GM19463 (cell line): ENCODE measurements at regions not wholly inside any gene's neighbourhood (a gene's known extent, or its start where the extent isn't known, plus 50 kb on each side); places are given as distances from the start of the nearest gene placed in this dataset.
A peak's percentile ranks its signal among the peaks of the same experiment; 100 is the strongest.
"Not testable (repeated sequence)": the region's sequence is repeated elsewhere in the genome, so short reads cannot be mapped to it uniquely, and the experiment has no call there.

ENCODE experiments used
- ATAC-seq: cut with Tn5 transposase; IDR thresholded peaks from one replicate; pipeline ENCODE4 v1.9.1; 2021; ENCODE audit warnings: mild to moderate bottlenecking, moderate library complexity; ENCODE audit not compliant: unreplicated experiment

DNA sequence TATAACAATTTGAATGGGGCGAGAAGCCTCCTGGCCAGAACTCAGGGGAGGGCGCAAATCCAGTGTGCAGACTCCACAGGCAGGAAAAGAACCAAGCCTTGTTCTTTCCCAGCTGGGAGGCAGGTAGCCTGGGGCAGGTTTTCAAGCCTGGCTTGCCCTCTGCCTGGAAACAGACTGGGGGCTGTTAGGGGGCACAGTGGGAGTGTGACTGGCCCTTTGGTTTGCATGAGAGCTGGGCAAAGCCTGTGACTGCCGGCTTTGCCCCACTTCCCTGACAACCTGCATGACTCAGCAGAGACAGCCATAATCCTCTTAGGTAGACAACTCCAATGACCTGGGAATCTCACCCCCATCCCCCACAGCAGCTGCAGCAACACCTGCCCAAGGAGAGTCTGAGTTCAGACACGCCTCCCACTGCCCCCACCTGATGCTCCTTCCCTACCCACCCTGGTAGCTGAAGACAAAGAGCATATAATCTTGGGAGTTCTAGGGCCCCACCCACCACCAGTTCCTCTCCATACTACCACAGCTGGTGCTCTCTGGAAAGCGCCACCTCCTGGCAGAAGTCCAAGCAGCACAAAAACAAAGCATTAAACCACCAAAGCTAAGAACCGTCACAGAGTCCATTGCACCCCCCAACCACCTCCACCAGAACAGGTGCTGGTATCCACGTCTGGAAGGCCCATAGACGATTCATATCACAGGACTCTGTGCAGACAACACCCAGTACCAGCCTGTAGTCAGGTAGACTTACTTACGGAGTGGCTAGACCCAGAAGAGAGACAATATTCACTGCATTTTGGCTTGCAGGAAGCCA is 402.5 kb downstream of the STK39 start:
- no peak for ATAC-seq

DNA sequence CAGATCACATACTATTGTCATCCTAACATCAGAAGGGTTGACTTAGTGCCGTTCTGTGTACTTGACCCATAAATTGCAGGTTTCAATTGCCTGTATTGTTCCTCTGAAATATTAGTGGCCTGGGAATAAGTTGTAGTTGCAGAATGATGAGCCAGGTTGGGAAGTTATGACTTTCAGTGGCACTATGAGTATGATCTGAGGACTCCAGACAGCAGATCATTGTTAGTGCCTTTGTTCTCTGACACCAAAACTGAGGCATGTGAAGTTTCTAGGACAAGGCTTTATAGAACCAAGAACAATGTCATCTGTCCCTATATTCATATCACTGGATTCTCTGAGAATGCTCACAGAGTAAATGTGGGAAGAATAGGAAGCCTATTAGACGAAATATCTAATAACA is 403.7 kb downstream of the STK39 start:
- ATAC-seq: no peak

DNA sequence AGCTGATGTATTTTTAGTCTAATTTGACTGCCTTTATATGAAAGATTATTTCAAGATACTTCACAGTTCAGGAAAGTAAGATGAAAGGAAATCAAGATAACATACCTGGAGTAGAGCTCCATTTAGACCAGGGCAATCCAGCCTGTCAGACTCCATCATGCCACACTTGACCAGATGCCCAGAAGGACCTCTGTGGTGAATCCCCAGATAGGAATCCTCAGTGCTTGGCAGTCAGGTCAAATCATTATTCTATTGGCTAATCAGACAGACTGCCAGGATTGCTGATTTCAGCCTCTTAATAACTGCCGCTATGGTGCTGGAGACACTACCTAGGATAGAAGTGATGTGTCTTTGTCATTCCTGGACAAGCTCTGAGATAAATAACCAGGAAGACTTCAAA is 404.2 kb downstream of the STK39 start:
- ATAC-seq: no peak

DNA sequence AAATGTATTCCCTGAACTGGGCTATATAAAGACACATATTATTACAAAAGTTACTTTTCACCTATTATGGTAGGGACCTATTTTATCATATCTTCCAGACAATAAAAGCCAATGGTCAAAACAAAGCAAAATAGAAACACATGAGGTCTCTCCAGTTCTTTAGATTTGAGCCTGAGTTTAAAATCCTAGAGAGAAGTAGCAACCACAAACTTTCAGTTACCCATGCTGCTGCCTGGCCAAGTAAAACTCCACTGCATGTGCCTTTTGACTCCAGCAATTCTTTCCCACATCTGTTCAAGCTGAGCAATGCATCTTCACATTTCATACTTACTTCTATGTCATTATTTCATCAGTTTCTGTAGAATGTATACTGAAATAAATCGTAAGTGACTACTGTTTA is 405.3 kb downstream of the STK39 start:
- no peak for ATAC-seq

DNA sequence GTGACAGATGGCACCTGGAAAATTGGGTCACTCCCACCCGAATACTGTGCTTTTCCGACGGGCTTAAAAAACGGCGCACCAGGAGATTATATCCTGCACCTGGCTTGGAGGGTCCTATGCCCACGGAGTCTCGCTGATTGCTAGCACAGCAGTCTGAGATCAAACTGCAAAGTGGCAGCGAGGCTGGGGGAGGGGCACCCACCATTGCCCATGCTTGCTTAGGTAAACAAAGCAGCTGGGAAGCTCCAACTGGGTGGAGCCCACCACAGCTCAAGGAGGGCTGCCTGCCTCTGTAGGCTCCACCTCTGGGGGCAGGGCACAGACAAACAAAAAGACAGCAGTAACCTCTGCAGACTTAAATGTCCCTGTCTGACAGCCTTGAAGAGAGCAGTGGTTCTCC is 412.1 kb downstream of the STK39 start:
- ATAC-seq: not testable (repeated sequence)

DNA sequence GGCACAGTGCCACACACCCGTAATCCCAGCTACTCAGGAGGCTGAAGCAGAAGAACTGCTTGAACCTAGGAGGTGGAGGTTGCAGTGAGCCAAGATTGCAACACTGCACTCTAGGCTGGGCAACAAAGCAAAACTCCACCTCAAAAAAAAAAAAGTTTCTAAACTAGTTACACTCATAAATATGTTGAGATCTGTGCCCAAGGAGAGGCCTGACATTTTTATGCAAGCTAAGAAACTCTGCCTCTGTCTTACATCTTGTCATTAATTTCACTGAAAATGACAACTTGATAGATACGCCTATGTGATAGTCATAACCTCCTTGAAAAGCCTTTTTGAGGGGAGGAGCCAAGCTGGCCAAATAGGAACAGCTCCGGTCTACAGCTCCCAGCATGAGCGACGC is 412.7 kb downstream of the STK39 start:
- no peak for ATAC-seq

DNA sequence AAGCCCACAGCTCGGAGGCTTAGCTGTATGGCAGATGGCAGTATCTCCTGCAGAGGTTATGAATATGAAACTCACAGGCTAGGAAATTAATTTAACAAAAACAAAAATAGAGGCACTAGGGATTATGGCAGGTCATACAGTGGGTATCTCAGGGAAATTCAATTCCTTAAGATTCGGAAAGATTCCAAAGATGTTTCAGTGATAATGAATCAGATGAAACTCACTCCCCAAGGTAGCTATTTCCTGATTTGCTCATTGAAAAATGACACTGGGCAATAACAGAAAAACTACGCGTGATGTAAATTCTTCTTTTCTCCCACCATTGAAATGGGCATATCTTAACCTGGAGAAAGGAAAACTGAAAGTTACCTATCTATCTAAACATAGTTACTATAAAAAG is 414.1 kb downstream of the STK39 start:
- ATAC-seq: no peak

DNA sequence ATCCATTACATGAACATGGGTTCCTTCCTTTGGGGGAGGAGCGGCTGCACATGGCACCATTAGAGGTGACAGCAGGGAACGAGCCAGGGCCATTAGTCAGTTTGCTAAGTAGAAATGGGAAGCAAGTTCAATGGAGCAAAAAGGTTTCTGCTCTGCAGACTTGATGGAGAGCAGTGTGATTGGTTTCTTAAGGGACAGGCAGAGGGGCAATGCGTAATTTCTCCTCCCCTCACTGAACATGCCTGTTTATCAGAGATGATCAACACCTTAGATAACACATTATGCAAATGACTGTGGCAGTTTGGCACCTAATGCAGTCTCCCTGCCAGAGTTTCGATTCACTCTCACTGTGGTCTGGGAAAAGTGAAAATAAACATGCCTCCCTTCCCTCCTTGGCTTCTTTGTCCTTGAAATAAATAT is 414.5 kb downstream of the STK39 start:
- no peak for ATAC-seq

DNA sequence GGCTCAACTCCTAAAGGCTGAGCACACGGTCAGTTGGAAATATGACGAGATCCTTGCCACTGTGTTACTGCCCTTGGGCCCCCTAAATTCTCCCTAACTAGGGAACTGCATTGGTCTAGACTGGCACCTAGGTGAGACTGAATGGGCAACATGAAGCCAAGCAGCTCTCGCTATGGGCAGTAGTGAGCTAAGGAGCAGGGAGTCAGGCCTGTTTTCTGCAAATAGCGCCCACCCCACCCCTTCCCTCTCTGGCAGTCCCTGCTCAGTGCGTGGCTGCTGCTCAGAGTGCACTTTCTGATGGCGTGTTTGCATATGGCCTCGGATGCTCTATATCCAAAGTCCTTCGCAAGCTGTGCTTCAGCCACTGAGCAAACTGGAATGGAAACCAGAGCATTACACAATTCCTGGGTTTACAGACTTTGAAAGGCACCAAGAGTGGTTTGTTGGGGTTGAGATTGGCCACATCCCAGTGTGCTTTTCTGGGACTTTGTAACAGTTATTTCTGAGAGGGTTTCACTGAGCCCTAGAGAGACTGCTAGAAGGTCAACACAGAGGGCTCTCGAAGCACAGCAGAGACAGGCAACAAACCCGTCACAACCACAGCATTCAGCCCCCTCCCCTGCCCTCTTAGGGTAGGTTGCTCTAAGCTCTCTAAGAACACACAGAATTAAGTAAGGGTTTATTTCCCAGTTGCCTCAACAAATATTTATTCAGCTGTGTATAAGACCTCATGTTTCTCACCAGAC is 419.9 kb downstream of the STK39 start:
- no peak for ATAC-seq

DNA sequence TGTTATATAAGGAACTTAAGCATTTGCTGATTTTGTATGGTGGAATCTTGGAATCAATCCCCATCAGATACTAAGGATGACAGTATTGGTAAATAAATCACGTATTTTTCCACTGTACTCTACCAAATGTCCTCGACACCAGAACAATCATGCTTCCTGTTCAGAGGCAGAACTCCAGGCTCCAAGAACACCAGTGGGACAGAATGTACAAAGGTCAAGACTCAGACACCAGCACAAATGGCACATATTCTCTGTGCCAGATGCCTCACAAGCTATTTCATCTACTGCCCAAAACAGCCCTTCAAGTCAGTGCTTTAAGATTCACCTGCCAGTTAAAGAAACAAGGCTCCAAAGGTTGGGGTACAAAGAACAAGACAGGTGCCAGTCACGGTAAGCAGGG is 420.5 kb downstream of the STK39 start:
- ATAC-seq: no peak

DNA sequence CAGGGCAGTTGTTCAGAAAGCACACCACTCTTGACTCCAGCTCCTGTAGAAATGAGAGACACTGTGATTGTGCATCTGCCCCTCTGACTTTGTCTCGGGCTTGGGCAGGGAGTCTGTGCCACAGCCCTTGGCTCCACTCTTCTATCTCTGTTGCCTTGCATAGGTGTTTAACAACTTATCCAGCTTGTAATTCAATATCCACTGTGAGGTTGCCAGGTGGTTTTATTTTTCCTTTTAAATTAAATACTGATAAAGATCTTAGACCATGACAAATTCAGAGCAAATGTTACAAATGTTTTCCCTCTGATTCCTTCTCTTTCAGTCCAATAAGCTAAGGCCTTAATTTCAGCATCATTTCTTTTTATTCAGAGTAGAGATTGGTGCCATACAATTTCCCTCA is 421.7 kb downstream of the STK39 start:
- no peak for ATAC-seq

DNA sequence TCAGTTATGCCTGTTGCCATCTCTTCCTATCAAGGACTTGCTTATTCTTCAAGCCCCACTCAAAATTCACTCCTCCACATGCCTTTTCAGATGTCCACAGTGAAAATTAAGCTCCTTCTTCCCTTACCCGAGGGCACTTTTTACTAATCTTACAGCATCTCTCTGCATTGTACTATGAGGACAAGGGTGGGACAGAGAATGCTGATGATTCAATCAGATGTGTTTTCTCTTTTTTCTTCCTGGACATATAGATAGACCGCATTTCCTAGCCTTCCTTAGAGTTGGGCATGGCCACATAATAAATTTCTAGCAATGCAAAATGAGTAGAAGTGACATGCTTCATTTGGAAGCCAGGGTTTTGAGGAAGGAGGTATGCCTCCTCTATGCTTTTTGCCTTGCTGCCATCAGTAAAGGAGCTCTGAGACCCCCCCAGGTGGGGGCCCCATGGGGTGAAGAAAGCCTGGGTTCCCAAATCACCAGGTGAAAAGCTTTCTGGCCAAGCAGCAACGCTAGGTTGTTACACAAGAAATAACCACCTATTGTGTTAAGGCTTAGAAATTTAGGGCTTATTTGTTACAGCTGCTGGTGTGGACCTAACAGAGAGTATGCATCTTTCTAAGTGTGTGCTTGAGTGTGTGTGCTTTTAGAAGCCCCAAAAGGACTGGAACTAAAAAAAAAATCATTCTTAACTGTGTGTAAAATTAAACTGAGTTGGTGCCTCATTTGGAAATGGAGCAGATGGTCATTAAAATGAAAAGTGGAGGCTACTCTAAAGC is 424.5 kb downstream of the STK39 start:
- ATAC-seq: no peak

DNA sequence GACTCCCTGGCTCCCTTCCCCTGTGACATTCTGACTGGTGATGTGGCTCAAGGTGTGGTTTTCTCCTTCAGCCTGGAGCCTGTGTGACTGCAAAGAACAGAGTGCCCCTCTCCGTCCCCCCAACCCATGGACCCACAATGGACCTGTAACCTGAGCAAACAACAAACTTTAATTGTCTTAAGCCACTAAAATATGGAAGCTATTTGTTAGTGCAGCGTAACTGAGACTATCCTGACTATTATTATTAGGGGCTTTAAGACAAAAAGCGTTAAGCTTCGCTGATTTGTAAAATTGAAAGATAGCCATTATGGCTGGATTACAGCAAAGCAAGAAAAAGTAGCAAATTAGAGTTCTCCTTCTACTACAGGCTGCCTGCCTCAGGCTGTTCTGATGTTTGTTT is 426.9 kb downstream of the STK39 start:
- ATAC-seq: no peak

DNA sequence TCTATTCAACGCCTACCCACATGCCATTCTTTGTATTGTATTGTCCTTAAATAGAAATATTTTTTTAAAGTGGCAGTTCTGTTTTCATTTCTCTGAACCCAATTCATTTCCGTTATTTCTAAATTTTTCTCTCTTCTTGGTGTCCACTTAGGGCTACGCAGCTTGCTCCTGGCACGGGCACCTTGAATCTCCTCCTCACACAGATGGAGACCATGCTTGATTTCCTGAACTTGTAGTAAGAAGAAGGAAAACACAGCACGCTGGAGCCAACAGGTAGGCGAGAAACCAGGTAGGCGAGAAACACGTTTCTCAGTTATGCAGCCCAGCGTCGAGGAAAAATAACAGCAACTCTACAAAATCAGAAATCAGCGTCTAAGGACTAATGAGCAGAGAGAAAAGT is 428.9 kb downstream of the STK39 start:
- no peak for ATAC-seq

DNA sequence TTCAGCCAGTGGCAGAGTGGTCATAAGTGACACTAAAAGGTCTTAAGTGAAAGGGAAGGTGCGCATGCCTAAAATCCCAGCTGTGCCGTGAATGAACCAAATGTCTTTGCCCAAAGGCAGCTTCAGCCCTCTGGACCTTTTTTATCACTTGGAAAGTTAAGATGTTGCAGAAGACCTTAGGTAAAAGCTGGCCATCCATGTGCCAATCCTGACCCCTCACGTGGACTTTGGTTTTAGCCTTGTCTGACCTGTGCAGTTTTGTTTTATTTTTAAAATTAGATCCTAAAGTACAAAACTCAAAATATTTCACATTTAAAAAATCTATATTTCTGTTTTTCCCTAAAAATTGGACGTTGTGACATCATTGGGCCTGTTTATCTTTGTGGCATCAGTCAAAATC is 429.5 kb downstream of the STK39 start:
- ATAC-seq: no peak

DNA sequence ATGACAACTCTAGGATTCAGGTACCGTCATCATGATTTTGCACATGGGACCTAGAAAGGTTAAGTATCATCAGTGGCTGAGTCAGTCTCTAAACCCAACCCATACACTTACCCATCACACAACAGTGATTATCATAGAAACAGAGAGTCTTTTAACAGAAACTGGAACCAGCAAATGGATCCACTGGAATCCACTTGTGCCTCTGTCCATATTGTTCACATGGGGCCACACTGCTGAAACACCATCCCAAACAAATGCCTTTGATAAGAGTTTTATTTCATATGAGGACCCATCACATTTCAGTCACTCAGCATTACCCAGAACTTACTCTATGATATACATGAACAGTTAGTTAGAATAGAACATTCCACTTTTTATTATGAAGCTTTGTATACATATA is 430.0 kb downstream of the STK39 start:
- no peak for ATAC-seq

DNA sequence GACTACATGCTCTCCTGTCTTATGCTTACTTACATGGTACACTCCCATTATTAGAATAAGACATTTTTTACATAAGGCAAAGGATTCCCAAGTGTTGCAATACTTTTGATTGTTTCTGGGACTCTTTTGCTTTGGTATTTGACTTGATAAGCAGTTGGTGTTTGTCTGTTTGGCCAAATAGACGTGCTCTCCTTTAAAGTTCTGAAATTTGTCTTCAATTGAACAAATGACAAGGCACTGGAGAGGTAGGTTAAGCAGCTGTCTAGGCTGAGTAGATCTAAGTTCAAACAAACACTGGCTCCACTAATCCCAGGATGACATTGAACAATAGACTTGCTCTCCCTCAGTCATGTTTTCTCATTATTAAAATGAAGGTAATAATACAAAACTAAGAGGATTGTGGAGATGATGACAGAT is 430.5 kb downstream of the STK39 start:
- ATAC-seq: no peak

DNA sequence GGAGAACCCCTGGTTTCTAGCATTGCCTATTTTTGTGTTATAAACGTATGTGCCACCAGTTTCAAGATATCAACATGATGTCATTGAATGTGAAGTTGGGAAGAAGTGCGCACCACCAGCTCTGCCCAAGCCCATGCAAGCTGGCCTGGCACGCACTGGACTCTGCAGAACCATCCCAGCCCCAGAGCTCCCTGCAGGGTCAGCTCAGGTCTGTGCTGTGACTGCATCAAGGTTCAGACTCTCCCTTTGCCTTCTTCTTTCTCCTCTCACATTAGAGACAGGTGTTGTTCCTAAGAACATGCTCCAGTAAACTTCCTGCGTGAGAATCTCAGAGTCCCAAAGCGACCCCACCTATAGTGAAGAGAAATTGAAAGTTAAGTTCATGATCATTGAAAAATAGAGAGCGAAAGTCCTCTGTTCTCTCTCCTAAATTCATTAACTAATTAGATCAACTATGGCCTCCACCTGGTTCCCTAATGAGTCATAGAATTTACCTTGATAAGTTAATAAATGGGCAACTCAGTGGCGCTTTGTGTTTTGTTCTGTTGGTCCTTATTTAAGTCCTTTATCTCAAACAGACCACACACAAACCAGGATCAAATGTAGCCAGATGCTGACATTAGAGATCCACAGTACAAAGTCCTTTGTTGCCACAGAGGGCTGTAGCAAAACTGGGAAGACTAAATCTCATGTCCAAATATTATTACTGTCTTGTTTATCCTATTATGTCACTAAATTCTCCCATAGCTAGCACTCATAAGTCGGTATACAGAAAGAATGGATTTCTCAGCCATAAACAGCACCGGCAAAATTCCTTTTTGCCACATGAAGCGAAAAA is 432.3 kb downstream of the STK39 start:
- ATAC-seq: peak; percentile 88

DNA sequence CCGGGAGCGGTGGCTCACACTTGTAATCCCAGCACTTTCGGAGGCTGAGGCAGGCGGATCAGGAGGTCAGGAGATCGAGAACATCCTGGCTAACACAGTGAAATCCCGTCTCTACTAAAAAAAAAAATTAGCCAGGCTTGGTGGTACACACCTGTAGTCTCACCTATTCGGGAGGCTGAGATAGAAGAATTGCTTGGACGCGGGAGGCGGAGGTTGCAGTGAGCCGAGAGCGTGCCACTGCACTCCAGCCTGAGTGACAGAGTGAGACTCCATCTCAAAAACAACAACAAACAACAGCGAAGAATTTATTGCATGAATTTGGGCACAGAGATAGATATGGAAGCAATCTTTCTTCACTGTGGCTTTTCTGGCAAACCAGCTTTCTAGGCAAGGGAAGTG is 432.9 kb downstream of the STK39 start:
- not testable (repeated sequence) for ATAC-seq

DNA sequence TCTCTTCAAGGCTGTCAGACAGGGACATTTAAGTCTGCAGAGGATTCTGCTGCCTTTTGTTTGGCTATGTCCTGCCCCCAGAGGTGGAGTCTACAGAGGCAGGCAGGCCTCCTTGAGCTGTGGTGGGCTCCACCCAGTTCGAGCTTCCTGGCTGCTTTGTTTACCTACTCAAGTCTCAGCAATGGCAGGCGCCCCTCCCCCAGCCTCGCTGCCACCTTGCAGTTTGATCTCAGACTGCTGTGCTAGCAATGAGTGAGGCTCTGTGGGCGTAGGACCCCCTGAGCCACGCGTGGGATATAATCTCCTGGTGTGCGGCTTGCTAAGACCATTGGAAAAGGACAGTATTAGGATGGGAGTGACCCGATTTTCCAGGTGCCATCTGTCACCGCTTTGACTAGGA is 437.6 kb downstream of the STK39 start:
- not testable (repeated sequence) for ATAC-seq
